ENCODE measurements at regions not wholly inside any gene's neighbourhood (a gene's known extent, or its start where the extent isn't known, plus 50 kb on each side); places are given as distances from the start of the nearest gene placed in this dataset.

- Histone ChIP-seq H3K4me3 (no peak overlapping the region), H3K9me3 (no peaks in the 10 kb centered on the region), H3K36me3 (no peaks in the 10 kb centered on the region), H3K4me1 (no peaks in the 10 kb centered on the region), H3K27ac (no peak overlapping the region), H3K27me3 (ENCODE audit: low read depth) (no peaks in the 10 kb centered on the region)
- TF ChIP-seq CTCF (IDR thresholded peaks at IDR 0.05) = no peak
- ATAC-seq (no peak), DNase-seq (no peak)
- intact Hi-C loops (cut with DNase I) = no loop called here
These were observed 620.3 kb upstream of the PLXNA2 start for GRCh38 chr1:208864366-208864965.

GRCh38 chr1:208866386-208866955 lies 622.3 kb upstream of the PLXNA2 start:
- Histone ChIP-seq H3K9me3 (no peaks in the 10 kb centered on the region), H3K27me3 (ENCODE audit: low read depth) (no peaks in the 10 kb centered on the region), H3K4me3 (no peak overlapping the region), H3K4me1 (no peaks in the 10 kb centered on the region), H3K36me3 (no peaks in the 10 kb centered on the region), H3K27ac (no peak overlapping the region)
- intact Hi-C loops (cut with DNase I) = no loop called here
- DNase-seq (no peak), ATAC-seq (no peak)
- TF ChIP-seq CTCF (IDR thresholded peaks at IDR 0.05) = no peak

- no peaks in the 10 kb centered on the region for H3K36me3 ChIP-seq
- TF ChIP-seq CTCF (IDR thresholded peaks at IDR 0.05) = no peak
- no peaks in the 10 kb centered on the region for H3K27me3 ChIP-seq (ENCODE audit: low read depth)
- no peaks in the 10 kb centered on the region for H3K4me1 ChIP-seq
- H3K27ac ChIP-seq = no peak overlapping the region
- no peak overlapping the region for H3K4me3 ChIP-seq
- no peaks in the 10 kb centered on the region for H3K9me3 ChIP-seq
- intact Hi-C loops (cut with DNase I) = no loop called here
- DNase-seq (no peak), ATAC-seq (no peak)
These were observed 624.4 kb upstream of the PLXNA2 start for GRCh38 chr1:208868554-208868953.

GRCh38 chr1:208874915-208875314 lies 630.7 kb upstream of the PLXNA2 start:
- no peak for TF ChIP-seq CTCF (IDR thresholded peaks at IDR 0.05)
- H3K27me3 ChIP-seq (ENCODE audit: low read depth) = no peaks in the 10 kb centered on the region
- DNase-seq (no peak), ATAC-seq (no peak)
- no peak overlapping the region for H3K4me3 ChIP-seq
- intact Hi-C loops (cut with DNase I) = no loop called here
- no peaks in the 10 kb centered on the region for H3K9me3 ChIP-seq
- H3K4me1 ChIP-seq = no peaks in the 10 kb centered on the region
- no peaks in the 10 kb centered on the region for H3K36me3 ChIP-seq
- no peak overlapping the region for H3K27ac ChIP-seq

- ATAC-seq (no peak), DNase-seq (no peak)
- H3K9me3 ChIP-seq = no peaks in the 10 kb centered on the region
- no peak overlapping the region for H3K27ac ChIP-seq
- H3K4me3 ChIP-seq = no peak overlapping the region
- no peak for TF ChIP-seq CTCF (IDR thresholded peaks at IDR 0.05)
- H3K27me3 ChIP-seq (ENCODE audit: low read depth) = no peaks in the 10 kb centered on the region
- intact Hi-C loops (cut with DNase I) = no loop called here
- no peaks in the 10 kb centered on the region for H3K4me1 ChIP-seq
- H3K36me3 ChIP-seq = no peaks in the 10 kb centered on the region
These were observed 634.8 kb upstream of the PLXNA2 start for GRCh38 chr1:208879022-208879421.

All from lower lobe of right lung (tissue), 2 donors.